OCI-LY1 (cell line): ENCODE measurements at regions not wholly inside any gene's neighbourhood (a gene's known extent, or its start where the extent isn't known, plus 50 kb on each side); places are given as distances from the start of the nearest gene placed in this dataset.

Source experiments
- H2AFZ ChIP-seq: fragments of 200-600 bp; sonication (generic), shearing (Covaris generic); 2 replicates; pipeline ENCODE4 v1.6.0; 2014; ENCODE audit warnings: antibody characterized with exemption, mild to moderate bottlenecking, low read length
- H3F3A ChIP-seq: fragments of 200-600 bp; sonication (generic), shearing (Covaris generic); 2 replicates; pipeline ENCODE4 v1.6.0; 2014; ENCODE audit warnings: mild to moderate bottlenecking, antibody characterized with exemption, low read length, moderate library complexity; ENCODE audit not compliant: insufficient read depth
- H3K27ac ChIP-seq: fragments of 200-600 bp; sonication (generic); 2 replicates; pipeline ENCODE4 v1.5.1; 2014; ENCODE audit warnings: low read length, mixed run types, mild to moderate bottlenecking, low read depth; ENCODE audit not compliant: poor library complexity, severe bottlenecking
- H3K27me3 ChIP-seq: fragments of 200-600 bp; sonication (generic); 2 replicates; pipeline ENCODE4 v1.6.0; 2014; ENCODE audit warnings: antibody characterized with exemption, mild to moderate bottlenecking, low read length, moderate library complexity; ENCODE audit not compliant: insufficient read depth
- H3K36me3 ChIP-seq: fragments of 200-600 bp; sonication (generic); 2 replicates; pipeline ENCODE4 v1.6.1; 2014; ENCODE audit warnings: mild to moderate bottlenecking, antibody characterized with exemption, low read length, moderate library complexity, mixed read lengths; ENCODE audit not compliant: insufficient read depth
- H3K4me1 ChIP-seq: fragments of 200-600 bp; sonication (generic); 2 replicates; pipeline ENCODE4 v1.5.1; 2014; ENCODE audit warnings: mild to moderate bottlenecking, low read length, moderate library complexity; ENCODE audit not compliant: insufficient read depth, severe bottlenecking
- H3K4me2 ChIP-seq: fragments of 200-600 bp; sonication (generic), shearing (Covaris generic); 2 replicates; pipeline ENCODE4 v1.6.1; 2014; ENCODE audit warnings: low read length
- H3K4me3 ChIP-seq: fragments of 200-600 bp; sonication (generic); 2 replicates; pipeline ENCODE4 v1.5.1; 2014; ENCODE audit warnings: low read length, low read depth, mild to moderate bottlenecking, mixed read lengths; ENCODE audit not compliant: poor library complexity, severe bottlenecking
- H3K79me2 ChIP-seq: fragments of 200-600 bp; shearing (Covaris generic); 2 replicates; pipeline ENCODE4 v1.6.1; 2016; ENCODE audit warnings: mixed run types, low read length, mixed read lengths; ENCODE audit not compliant: insufficient read depth
- H3K9ac ChIP-seq: fragments of 200-600 bp; sonication (generic), shearing (Covaris generic); 2 replicates; pipeline ENCODE4 v1.6.1; 2014; ENCODE audit warnings: mild to moderate bottlenecking, low read length, mixed read lengths
- H3K9me2 ChIP-seq: fragments of 200-600 bp; sonication (generic), shearing (Covaris generic); 2 replicates; pipeline ENCODE4 v1.6.1; 2014; ENCODE audit warnings: low read depth, mild to moderate bottlenecking, low read length, mixed read lengths
- H3K9me3 ChIP-seq: fragments of 200-600 bp; shearing (Covaris generic); 2 replicates; pipeline ENCODE4 v1.6.1; 2014; ENCODE audit warnings: low read length, mixed read lengths
- H4K20me1 ChIP-seq: fragments of 200-600 bp; sonication (generic), shearing (Covaris generic); 2 replicates; pipeline ENCODE4 v1.6.0; 2016; ENCODE audit warnings: mild to moderate bottlenecking, low read length; ENCODE audit not compliant: insufficient read depth
- CTCF ChIP-seq: fragments of 200-600 bp; sonication (generic), shearing (Covaris generic); IDR thresholded peaks from 2 replicates; pipeline ENCODE4 v1.5.1; 2017; ENCODE audit warnings: mild to moderate bottlenecking, antibody characterized with exemption, low read length, moderate library complexity, mixed read lengths
- EZH2 ChIP-seq: fragments of 200-600 bp; sonication (generic), shearing (Covaris generic); IDR thresholded peaks from 2 replicates; pipeline ENCODE4 v1.8.0; 2017; ENCODE audit warnings: borderline replicate concordance, mixed run types, mild to moderate bottlenecking, antibody characterized with exemption, low read length, moderate library complexity, mixed read lengths

GRCh38 chr21:16169102-16169511 is 439.3 kb downstream of the USP25 start:
- Histone ChIP-seq H2AFZ (no peak overlapping the region), H3K4me1 (no peaks in the 10 kb centered on the region), H4K20me1 (no peaks in the 10 kb centered on the region), H3K36me3 (no peaks in the 10 kb centered on the region), H3K27ac (no peak overlapping the region), H3K79me2 (no peaks in the 10 kb centered on the region), H3K27me3 (no peaks in the 10 kb centered on the region), H3K4me2 (no peak overlapping the region), H3F3A (no peaks in the 10 kb centered on the region), H3K9me3 (no peaks in the 10 kb centered on the region), H3K9ac (no peak overlapping the region), H3K4me3 (no peak overlapping the region), H3K9me2 (no peaks in the 10 kb centered on the region)
- no peak for TF ChIP-seq CTCF
- no peak for TF ChIP-seq EZH2

- Histone ChIP-seq H2AFZ (no peak overlapping the region), H3K4me3 (no peak overlapping the region), H3K9me2 (no peaks in the 10 kb centered on the region), H3K4me1 (no peaks in the 10 kb centered on the region), H3F3A (no peaks in the 10 kb centered on the region), H3K27ac (no peak overlapping the region), H3K36me3 (no peaks in the 10 kb centered on the region), H3K9ac (no peak overlapping the region), H3K9me3 (no peaks in the 10 kb centered on the region), H3K4me2 (no peak overlapping the region), H4K20me1 (no peaks in the 10 kb centered on the region), H3K27me3 (no peaks in the 10 kb centered on the region), H3K79me2 (no peaks in the 10 kb centered on the region)
- TF ChIP-seq CTCF (no peak), EZH2 (no peak)
Observed at GRCh38 chr21:16169779-16170178, 440.0 kb downstream of the USP25 start.

GRCh38 chr21:16176570-16176969 is 446.8 kb downstream of the USP25 start:
- Histone ChIP-seq H4K20me1 (no peaks in the 10 kb centered on the region), H3K4me1 (no peaks in the 10 kb centered on the region), H3K27me3 (no peaks in the 10 kb centered on the region), H3K79me2 (no peaks in the 10 kb centered on the region), H3F3A (no peaks in the 10 kb centered on the region), H3K27ac (no peak overlapping the region), H3K4me3 (no peak overlapping the region), H3K36me3 (no peaks in the 10 kb centered on the region), H3K4me2 (no peak overlapping the region), H2AFZ (no peak overlapping the region), H3K9me2 (no peaks in the 10 kb centered on the region), H3K9me3 (no peaks in the 10 kb centered on the region), H3K9ac (no peak overlapping the region)
- TF ChIP-seq CTCF (no peak), EZH2 (no peak)
